ENCODE measurements at regions not wholly inside any gene's neighbourhood (a gene's known extent, or its start where the extent isn't known, plus 50 kb on each side); places are given as distances from the start of the nearest gene placed in this dataset.
"Not testable (repeated sequence)": the region's sequence is repeated elsewhere in the genome, so short reads cannot be mapped to it uniquely, and the experiment has no call there.

GRCh38 chr16:29182501-29182900 lies 197.6 kb downstream of the LAT start:
- Histone ChIP-seq H3K4me3 (no peak overlapping the region), H3K4me1 (no peaks in the 10 kb centered on the region), H3K27me3 (no peaks in the 10 kb centered on the region), H3K9me3 (no peaks in the 10 kb centered on the region), H3K36me3 (no peaks in the 10 kb centered on the region), H3K27ac (no peak overlapping the region)
- TF ChIP-seq POLR2A (IDR thresholded peaks at IDR 0.05) (no peak), CTCF (IDR thresholded peaks at IDR 0.05) (no peak)
- peak in 1 of 3 donors; percentile 35 for DNase-seq

GRCh38 chr16:29181921-29182411 lies 197.1 kb downstream of the LAT start:
- H3K9me3 ChIP-seq, H3K4me3 ChIP-seq, H3K27ac ChIP-seq, H3K36me3 ChIP-seq, H3K27me3 ChIP-seq, H3K4me1 ChIP-seq: not testable (repeated sequence)
- DNase-seq, result peak in 1 of 3 donors; percentile 32

GRCh38 chr16:29181254-29181780 lies 196.5 kb downstream of the LAT start:
- not testable (repeated sequence) for H3K27me3 ChIP-seq, H3K4me3 ChIP-seq, H3K36me3 ChIP-seq, H3K9me3 ChIP-seq, H3K27ac ChIP-seq, H3K4me1 ChIP-seq
- peak in 1 of 3 donors; percentile 26 for DNase-seq

- H3K9me3 ChIP-seq, H3K27me3 ChIP-seq, H3K36me3 ChIP-seq, DNase-seq, H3K4me3 ChIP-seq, H3K4me1 ChIP-seq, H3K27ac ChIP-seq: not testable (repeated sequence)
Measured at GRCh38 chr16:29180206-29180600, 195.4 kb downstream of the LAT start.

GRCh38 chr16:29179401-29180205 lies 194.8 kb downstream of the LAT start:
- H3K27ac ChIP-seq, H3K27me3 ChIP-seq, H3K4me3 ChIP-seq, DNase-seq, H3K36me3 ChIP-seq, H3K4me1 ChIP-seq, H3K9me3 ChIP-seq: not testable (repeated sequence)

GRCh38 chr16:29177888-29178726 lies 193.3 kb downstream of the LAT start:
- not testable (repeated sequence) for H3K27me3 ChIP-seq, H3K4me3 ChIP-seq, H3K9me3 ChIP-seq, DNase-seq, H3K4me1 ChIP-seq, H3K36me3 ChIP-seq
- peak overlapping the region in 2 of 4 donors; percentile 12 to 19 for H3K27ac ChIP-seq

- not testable (repeated sequence) for DNase-seq, H3K4me3 ChIP-seq, H3K27me3 ChIP-seq, H3K36me3 ChIP-seq, H3K9me3 ChIP-seq, H3K4me1 ChIP-seq
- H3K27ac ChIP-seq, result peak overlapping the region in 2 of 4 donors; percentile 35 to 43
Measured at GRCh38 chr16:29177203-29177887, 192.5 kb downstream of the LAT start.

GRCh38 chr16:29176822-29177202 lies 192.0 kb downstream of the LAT start:
- H3K36me3 ChIP-seq, DNase-seq, H3K4me3 ChIP-seq, H3K27ac ChIP-seq, H3K27me3 ChIP-seq, H3K9me3 ChIP-seq, H3K4me1 ChIP-seq: not testable (repeated sequence)

GRCh38 chr16:29176154-29176470 lies 191.3 kb downstream of the LAT start:
- H3K36me3 ChIP-seq, H3K27ac ChIP-seq: not testable (repeated sequence)

GRCh38 chr16:29175411-29176153 lies 190.7 kb downstream of the LAT start:
- not testable (repeated sequence) for H3K27ac ChIP-seq, H3K9me3 ChIP-seq, H3K27me3 ChIP-seq, H3K4me1 ChIP-seq, H3K4me3 ChIP-seq, H3K36me3 ChIP-seq
- DNase-seq, result peak in 1 of 3 donors; percentile 18

More at GRCh38 chr16:29176154-29176470, 191.3 kb downstream of the LAT start:
- H3K4me1 ChIP-seq, H3K27me3 ChIP-seq, DNase-seq, H3K9me3 ChIP-seq, H3K4me3 ChIP-seq: not testable (repeated sequence)

- H3K27me3 ChIP-seq, H3K4me3 ChIP-seq, H3K9me3 ChIP-seq, H3K36me3 ChIP-seq, DNase-seq, H3K4me1 ChIP-seq: not testable (repeated sequence)
- peak overlapping the region in 2 of 4 donors; percentile 19 to 35 for H3K27ac ChIP-seq
Measured at GRCh38 chr16:29173371-29174305, 188.8 kb downstream of the LAT start.
